ENCODE measurements at regions not wholly inside any gene's neighbourhood (a gene's known extent, or its start where the extent isn't known, plus 50 kb on each side); places are given as distances from the start of the nearest gene placed in this dataset.
"Not testable (repeated sequence)": the region's sequence is repeated elsewhere in the genome, so short reads cannot be mapped to it uniquely, and the experiment has no call there.

DNA sequence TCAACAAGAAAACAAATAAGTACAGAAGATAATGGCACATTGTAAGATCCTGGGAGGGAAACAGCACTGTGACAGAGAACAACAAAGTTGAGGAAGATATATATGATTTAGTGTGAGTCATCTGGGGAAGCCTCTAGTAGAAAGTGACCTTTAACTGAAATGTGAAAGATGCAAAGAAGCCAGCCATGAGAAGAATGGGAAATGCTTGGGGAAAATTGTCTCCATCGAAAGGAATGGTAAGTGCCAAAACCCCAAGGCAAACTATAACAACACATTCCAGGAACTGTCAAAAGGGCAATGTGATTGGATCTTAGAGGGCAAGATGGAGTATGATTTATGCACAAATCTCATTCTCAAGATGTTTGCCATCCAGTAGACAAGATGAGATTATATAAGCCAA lies 537.8 kb upstream of the BRINP1 start:
- DNase-seq (no peak), ATAC-seq (no peak)

- no peak for ATAC-seq
These were observed 536.5 kb upstream of the BRINP1 start for GRCh38 chr9:119905724-119906123.

DNA sequence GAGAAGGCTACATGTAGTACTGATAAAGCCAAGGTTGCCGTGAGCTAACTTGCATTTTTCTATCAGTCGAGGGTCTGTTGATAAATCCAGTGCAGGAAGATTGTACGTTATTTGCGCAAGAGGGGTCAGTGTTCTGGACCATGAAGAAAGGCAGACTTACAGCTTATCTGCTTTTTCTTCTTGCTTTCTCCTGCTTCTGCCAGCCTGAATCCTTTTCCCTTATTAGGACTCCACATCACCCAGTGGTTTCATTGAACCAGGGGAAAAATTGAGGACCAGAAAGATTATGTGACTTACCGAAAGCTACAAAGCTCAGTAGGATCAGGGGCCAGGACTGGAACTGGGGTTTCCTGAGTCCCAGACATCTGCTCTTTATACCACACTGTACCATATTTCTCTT lies 534.6 kb upstream of the BRINP1 start:
- no peak for DNase-seq
- no peak for ATAC-seq

More at GRCh38 chr9:119905724-119906123, 536.5 kb upstream of the BRINP1 start:
- no peak for DNase-seq

- DNase-seq: no peak
- ATAC-seq: no peak
These were observed 533.4 kb upstream of the BRINP1 start for GRCh38 chr9:119902611-119903010.

DNA sequence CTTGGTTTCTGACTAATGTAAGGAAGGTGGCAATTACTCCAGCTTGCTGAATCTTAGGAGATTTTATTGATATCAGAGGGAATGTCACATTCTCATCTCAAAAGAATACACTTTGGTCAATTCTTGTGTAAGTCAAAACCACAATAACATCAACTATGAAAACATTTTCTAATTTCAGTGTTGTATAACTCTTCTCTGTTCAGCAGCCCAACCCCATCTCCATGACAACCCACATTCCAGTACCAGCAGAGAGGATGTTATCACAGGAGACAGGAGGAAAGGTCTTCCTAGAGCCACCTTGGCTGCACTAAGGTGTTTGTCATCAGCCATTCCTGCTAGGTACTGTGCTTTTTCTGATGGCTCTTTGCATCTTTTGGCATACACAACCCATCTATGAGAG lies 529.1 kb upstream of the BRINP1 start:
- ATAC-seq: no peak
- no peak for DNase-seq

DNA sequence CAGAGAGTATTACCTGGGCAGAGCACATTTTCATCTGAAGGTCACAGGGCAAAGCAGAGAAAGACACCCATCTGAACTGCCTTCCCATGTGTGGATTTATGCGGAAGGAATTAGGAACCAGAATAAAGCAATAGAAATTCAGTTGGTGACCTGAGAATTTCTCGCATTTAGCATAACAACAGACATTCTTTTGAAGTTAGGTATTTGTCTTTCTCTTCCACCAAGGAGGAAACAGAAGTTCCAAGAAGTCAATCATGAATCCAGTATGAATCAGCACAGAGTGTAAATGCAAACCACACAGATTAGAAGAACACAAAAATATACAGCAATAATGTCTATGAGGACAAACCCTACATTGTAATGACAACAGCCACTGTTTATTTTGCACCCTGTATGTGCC lies 515.2 kb upstream of the BRINP1 start:
- ATAC-seq (no peak), DNase-seq (no peak)

DNA sequence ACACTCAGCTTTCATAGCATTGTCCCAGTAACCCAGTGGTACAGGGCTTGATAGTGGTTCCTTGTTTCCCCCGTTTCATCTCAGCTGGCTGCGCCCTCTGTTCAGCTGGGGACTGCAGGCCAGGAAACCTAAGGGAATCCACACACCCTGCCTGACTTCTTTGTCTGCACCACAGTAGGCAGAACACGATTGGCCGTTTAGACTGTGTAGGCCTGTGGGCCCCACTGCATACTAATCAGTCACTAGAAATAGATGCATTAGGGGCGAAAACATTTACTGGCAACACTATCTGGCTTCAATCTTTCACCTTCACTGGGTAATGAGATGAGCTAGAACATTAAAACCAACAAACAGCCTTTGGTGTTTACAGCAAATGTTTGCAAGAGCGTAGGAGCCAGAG lies 512.7 kb upstream of the BRINP1 start:
- no peak for ATAC-seq
- DNase-seq: no peak

DNA sequence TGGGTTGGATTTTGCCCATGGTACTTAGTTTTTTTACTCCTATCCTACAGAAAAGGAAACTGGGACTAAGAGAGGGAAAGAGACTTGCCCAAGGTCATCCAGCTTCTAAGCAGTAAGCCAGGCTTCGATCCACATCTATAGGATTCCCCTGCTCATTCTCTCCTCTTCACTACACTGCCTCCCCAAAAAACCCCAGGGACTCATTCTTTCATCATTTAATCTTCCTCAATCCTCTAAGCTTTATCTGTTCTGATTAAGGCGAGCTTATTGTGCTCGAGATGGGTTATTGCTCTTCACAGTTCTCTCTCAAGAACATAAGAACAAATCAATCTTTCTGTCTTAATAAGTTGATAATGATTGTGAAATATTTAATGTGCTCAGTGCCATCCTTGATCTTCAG lies 511.1 kb upstream of the BRINP1 start:
- ATAC-seq (no peak), DNase-seq (no peak)

DNA sequence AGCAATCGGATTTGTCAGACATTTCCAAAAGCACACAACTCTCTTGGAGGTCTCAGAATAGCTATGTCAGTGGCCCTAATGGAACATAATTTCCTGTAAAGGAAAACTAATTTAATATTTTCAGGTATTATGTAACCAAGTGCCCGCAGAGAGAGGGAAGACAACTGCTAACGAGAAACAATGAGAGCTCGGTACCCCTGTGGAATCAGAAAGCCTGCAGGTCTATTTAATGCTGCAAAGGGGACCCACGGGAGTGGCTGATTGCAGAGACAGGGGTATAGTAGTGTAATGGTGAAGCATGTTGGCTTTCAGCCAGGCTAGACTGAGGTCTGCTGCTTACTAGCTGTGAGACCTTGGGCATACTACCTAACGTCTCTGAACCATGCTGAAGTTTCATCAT lies 508.1 kb upstream of the BRINP1 start:
- no peak for DNase-seq

DNA sequence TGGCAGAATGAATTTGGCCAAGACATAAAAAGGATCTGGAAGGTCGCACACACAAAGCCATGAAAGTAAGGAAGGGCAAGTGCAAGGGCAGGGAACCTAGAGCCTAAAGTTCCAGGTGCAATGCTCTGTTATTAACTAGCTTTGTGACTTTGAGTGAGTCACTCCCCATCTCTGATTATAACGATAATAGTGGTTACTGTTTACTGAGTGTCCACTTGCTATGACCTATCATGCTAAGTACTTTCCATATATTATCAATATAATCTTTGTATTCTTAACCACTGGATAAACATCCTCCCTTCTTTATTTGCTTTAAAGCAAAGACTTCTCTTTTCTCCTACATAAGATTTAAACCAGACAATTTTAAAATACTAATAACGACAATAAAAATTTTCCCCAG lies 504.6 kb upstream of the BRINP1 start:
- DNase-seq (no peak), ATAC-seq (no peak)

More for the DNA sequence above, 508.1 kb upstream of the BRINP1 start:
- no peak for ATAC-seq

- not testable (repeated sequence) for DNase-seq, ATAC-seq
These were observed 501.0 kb upstream of the BRINP1 start for GRCh38 chr9:119870251-119870650.

GRCh38 chr9:119868694-119869093 lies 499.5 kb upstream of the BRINP1 start:
- no peak for DNase-seq
- no peak for ATAC-seq

DNA sequence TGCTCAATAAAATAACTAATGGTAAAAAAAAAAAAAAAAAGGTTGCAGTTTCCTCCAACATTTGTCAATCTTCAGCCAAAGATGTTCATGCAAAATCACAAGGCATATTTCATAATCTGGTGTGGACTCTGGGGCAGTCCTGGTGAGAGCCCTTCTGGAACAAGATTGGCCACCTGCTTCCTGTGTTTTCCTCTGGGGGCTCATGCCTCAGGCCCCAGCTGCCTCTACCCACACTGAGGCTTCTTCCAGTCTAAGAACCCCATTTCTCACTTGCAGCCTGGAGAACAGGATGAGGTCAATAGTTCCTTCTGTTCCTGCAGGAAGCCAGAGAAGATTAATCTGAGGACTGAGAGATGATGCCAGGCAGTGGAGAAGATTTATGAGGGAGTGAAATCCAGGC lies 492.6 kb upstream of the BRINP1 start:
- ATAC-seq: no peak
- no peak for DNase-seq

DNA sequence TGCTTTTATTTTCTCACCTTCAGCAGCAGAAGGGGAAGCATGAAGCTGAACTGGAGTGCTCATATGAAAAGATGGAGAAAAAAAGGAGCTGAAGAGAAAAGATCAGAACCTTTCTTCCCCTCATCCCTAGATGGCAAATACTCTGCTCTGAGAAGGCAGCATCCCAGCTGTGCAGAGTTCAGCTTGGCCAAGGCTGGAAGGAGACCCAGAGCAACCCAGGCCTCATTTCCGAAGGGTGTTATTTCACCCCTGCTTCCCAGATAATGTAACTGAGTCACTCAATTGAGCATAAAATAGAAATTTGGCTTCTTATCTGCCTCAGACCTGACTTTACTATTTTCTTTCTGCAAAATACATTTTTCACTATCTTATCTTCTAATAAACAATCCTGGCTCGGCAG lies 489.9 kb upstream of the BRINP1 start:
- no peak for DNase-seq
- ATAC-seq: no peak

GRCh38 chr9:119853126-119853525 lies 483.9 kb upstream of the BRINP1 start:
- no peak for ATAC-seq

DNA sequence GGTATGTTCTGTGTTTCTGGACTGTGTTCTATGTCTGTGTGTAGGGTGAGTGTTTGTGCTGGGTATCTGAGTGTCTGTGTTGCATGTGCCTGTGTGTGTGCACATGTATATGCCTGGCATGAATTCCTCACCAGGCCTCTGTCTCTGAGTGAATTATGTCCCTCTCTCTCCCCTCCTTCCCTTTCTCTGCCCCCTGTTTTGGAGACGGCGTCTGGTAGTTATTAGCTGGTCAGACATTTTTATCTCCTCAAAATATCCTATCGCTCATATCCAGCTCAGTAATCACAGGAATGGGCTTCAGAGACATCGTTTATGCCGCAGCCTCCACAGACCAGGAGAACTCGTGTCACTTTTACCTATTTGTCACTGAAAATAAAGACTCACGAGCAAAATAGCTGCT lies 483.2 kb upstream of the BRINP1 start:
- DNase-seq (no peak), ATAC-seq (no peak)

More at GRCh38 chr9:119853126-119853525, 483.9 kb upstream of the BRINP1 start:
- no peak for DNase-seq

- DNase-seq (no peak), ATAC-seq (no peak)
These were observed 475.2 kb upstream of the BRINP1 start for GRCh38 chr9:119844431-119844830.

- DNase-seq (no peak), ATAC-seq (no peak)
These were observed 471.8 kb upstream of the BRINP1 start for GRCh38 chr9:119841016-119841415.

DNA sequence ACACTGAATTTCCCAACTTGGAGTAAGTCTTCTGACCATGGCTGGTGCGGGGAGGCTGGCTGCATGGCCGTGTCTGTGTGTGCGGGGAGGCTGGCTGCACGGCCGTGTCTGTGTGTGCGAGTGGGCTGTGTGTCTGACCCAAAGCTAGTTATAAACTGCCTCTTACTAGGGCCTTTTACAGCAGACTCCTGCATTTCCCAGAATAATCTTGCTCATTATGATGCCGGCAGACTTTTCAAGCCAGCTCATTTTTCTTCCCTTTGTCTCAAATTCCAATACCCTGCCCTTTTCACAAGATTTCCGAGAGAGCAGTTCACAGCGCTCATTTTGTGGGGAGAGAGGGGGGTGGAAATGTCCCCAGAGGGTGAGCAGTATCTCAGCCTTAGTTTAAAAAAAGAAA lies 470.7 kb upstream of the BRINP1 start:
- DNase-seq: no peak
- no peak for ATAC-seq

DNA sequence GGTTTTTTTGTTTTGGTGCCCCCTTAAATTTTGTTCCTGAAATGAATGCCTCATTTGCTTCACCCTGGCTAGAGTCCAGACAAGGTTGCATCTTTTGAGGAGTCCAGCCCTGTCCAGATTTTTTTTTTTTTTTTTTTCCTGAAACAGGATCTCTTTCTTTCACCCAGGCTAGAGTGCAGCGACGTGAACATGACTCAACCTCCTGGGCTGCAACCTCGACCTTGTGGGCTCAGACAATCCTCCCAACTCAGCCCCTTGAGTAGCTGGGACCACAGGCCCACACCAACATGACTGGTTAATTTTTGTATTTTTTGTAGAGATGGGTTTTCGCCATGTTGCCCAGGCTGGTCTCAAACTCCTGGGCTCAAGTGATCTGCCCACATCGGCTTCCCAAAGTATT lies 469.0 kb upstream of the BRINP1 start:
- no peak for DNase-seq
- ATAC-seq: no peak

- ATAC-seq: no peak
- DNase-seq: no peak
These were observed 466.8 kb upstream of the BRINP1 start for GRCh38 chr9:119836036-119836435.

DNA sequence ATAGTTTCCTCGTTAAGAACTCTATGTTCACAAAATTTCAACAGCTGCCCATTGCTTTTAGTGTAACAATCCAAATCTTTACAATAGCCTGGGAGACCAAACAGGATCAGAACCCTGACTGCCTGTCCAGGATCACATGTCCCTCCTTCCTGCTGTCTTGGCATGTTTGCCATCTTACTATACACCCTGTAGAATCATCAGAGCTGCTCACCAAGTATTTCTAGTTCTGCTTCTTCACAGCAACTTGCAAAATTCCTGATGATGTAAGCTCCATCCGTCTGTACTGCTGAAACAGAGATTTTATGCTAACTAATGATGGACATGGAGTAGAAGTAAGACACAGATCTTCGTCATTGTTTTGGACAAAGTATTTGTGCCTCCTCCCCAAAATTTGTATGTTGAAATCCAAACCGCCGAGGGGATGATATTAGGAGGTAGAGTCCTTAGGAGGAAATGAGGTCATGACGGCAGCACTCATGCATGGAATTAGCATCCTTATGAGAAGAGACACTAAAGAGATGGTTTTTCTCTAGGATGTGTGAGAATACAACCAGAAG lies 464.9 kb upstream of the BRINP1 start:
- DNase-seq (no peak), ATAC-seq (no peak)

DNA sequence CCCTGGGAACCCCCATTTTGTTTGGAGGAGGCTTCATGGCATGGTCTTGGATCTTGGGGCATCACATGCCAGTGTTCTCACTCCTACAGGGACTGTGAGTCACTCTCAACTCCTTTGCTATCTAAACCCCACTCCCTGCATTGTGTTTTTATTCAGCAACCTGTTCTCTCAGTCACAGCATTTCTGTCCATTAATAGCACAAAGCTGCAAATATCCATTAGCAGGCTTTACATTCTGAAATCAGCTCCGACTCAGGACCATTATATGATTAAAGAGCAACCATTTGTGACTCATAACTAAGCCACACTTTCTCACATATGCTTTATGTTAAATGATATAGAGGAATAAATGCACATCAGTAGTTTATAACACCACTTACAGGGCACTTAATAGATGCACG lies 462.1 kb upstream of the BRINP1 start:
- no peak for ATAC-seq

DNA sequence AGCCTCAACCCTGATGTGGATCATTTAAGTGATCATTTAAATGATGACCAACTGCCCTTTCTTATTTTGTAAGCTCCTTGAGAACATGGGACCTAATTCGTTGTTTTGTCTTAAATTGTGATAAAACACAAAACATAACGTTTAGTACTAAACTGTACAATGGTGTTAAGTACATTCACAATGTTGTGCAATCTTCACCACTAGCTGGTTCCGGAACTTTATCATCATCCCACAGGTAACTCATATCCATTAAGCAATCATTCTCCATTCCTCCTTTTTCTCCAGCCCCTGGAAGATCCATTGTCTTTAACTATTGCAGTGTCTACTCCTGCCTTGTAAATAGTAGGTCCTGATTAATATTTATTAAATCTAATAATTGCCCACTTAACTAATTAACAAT lies 460.5 kb upstream of the BRINP1 start:
- DNase-seq: no peak
- ATAC-seq: no peak

More for the DNA sequence above, 462.1 kb upstream of the BRINP1 start:
- no peak for DNase-seq

DNA sequence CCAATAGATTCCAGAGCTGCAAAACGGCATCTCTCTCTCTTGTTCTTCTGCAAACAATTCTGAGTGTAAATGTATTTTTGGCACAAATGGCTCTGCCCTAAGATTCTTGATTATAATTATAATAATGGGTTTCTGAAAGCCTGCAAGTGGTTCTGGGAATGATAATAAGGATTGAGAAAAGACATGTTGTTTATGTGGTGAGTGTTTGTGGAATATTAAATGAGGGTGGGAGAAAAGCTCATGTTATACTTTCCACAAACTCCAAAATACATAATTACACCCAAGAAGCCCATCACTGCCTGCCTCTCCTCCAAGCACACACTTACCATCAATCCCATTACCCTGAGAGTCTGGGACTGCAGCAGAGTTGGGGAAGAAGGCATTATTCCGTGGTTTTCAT lies 460.0 kb upstream of the BRINP1 start:
- no peak for ATAC-seq
- DNase-seq: no peak

Measured in stimulated activated naive CD8-positive, alpha-beta T cell treated with anti-CD3 and anti-CD28 coated beads, Interleukin-15, Interleukin-2, amounts not matched to agents 100 U/mL and 50 U/mL, for 24 hours (primary cell).